NCI-H2029 treated with DMSO at 0.1 percent for 48 hours (cell line): ENCODE measurements at regions not wholly inside any gene's neighbourhood (a gene's known extent, or its start where the extent isn't known, plus 50 kb on each side); places are given as distances from the start of the nearest gene placed in this dataset.

Experiments
- DNase-seq: peaks from one replicate; lab custom pipeline; 2025; lab: John Stamatoyannopoulos, UW

DNA sequence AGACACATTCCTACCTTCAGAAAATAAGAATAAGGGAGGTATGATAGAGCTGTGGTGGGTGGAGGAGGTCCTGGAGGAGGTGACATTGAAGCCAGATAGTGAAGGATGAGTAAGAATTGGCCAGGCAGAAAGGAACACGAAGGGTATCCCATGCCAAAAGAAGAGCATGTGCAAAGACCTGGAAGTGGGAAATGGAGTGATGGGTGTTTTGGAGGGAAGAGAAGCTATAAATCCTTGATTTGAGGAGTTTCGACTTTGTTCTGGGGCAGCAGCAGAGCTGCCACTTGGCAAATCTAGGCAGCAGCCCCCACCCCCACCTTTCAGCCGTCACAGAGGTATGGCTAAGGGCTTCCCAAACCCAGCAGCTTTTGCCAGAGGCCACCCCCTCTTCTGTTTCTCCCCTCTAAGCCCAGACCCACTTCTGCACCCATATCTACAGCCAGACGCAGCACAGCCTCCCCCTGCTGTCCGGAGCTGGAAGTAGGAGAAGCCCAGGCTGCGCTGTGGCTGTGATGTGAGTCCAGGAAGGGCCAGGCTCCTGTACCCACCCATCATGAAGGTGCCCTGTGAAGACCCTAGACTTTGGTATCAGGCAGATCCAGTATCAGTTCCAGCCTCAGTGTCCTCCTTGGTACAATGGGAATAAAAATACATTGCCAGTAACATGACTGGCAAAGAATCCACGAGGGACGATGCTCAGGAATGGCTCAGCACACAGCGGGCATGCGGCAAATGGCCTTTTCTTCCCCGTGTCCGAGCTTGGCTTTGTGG is 188.7 kb upstream of the LINGO1 start:
- no peak for DNase-seq

DNA sequence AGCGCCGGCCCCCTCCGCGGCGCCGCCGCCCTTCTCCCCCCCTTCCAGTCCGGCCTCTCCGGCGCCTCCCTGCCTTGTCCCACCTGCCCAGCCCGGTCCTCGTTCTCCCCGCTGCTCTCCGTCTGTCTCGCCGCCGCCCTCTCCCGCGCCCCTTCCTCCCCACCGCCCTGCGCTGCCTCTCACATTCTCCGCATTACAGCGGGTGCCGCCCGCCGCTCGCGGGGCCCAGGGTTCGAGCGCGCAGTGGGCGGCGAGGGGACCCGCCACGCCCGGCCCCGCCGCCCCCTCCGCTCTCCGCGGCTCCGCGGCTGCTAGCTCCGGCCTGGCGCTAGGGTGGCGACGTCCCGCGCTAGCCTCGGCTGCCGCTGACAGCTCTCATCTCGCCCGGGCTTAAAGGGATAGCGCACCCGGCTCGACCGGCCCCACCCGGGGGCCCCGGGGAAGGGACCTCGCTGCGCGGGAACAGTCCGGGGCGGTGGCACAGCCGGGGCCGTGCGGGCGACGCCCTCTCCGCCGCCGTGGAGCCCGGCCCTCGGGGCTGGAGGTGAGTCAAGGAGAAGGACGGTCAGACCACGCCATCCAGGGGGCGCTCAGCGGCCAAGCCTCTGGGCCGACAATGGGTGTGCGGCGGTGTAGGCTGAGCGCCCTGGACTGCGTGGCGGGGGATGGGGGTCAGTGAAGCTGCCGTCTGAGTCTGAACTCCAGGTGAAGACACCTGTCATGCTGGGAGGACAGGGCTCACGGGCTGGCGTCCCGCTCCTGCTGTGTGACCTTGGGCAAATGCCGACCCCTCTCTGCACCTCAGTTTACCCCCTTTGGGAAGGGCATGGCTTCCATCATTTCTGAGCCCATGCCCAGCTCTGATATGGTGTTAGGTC is 187.4 kb upstream of the LINGO1 start:
- DNase-seq: no peak

DNA sequence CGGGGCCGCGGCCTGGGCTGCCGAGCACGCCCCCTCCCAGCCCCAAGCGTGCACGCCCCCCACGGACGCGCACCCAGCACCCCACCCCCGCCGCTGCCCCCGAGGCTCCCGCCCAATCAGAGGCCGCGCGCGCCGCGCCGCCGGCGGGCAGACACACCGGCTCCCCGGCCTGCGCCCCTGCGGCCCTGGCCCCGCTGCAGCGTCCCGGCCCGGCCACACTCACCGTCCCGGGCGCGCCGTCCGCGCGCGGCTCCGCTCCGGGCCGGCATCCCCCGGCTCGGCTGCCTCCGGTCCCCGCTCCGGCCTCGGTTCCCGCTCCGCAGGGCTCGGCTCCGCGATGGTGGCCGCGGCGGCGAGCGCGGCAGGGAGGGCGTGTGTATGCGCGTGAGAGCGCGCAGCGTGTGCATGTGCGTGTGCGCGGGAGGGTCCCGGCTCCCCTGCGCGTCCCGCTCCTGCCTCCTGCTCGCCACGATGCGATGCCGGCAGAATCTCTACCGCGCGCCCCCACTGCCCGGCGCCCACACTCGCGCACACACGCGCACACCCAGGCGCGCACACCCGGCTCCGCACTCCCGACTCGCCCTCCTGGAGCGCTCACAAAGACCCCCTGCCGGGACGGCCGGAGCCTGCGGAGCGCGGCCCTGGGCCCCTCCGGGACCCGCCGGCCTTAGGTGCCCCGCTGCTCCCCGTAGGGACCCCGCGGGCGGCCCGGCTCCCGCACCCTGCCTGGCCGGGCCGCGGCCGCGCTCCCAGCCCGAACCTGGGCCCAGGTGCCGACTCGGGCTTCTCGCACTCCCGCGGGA is 186.5 kb upstream of the LINGO1 start:
- no peak for DNase-seq

DNA sequence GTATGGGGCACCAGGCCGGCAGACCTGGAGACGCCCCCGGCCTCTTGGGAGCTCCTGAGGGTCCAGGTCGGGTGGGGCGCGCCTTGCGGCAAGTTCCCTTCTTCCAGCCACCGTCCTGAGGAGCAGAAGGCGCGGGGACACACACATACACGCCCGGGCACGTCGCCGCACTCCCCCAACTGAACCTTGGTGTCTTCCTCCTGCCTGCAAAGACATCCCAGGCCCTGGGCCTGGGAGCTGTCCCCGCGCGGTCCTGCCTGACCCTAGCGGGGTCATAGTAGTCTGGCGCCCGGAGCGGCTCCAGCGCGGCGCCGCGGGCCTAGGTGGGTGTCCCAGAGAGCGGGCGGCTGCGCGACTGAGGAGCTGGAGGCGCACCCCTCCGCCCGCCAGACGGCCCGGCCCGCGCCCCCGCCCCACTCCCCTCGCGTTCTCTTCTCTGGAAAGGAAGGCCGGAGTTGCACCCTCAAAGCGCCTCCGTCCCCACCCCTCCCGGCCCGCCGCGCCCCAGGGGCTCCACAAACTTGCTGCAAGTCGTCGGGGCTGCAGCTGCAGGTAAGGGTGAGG is 185.9 kb upstream of the LINGO1 start:
- no peak for DNase-seq

DNA sequence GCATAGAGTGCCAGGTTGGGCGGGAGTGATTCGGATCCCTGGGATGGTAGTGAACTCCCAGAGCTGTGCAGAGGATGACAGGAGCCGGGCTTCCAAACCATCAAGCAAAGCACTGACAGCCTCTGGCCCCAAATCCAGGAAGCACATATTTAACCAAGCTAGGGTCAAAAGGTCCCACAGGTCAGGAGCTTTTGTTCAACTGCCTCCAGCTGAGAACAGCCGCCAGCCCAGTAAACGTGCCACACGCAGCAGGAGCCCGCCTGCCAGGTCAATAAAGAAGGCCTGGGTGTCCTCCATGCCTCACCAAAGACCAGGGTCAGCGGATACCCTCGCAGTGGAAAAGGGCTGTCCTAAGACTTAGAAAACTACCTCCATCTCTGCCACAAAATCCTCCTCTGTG is 184.7 kb upstream of the LINGO1 start:
- DNase-seq: no peak

DNA sequence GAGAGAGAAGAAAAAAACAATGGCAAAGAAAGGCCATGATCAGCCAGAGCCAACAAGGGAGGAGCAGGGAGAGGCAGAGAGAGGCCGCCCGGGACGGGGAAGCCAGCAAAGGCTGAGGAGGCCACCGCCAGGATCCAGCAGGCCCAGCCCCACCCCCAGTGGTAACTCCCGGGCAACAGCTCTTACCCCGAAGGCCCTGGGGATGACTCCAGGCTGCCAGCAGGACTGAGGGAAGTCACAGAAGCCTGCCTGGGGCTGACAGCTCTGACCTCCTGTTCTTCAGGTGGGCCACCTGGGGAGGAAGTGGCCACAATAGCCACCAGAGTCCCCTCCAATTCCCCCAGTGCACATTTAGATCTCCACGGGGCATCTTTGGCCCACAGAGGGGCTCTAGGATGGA is 184.3 kb upstream of the LINGO1 start:
- DNase-seq: no peak

DNA sequence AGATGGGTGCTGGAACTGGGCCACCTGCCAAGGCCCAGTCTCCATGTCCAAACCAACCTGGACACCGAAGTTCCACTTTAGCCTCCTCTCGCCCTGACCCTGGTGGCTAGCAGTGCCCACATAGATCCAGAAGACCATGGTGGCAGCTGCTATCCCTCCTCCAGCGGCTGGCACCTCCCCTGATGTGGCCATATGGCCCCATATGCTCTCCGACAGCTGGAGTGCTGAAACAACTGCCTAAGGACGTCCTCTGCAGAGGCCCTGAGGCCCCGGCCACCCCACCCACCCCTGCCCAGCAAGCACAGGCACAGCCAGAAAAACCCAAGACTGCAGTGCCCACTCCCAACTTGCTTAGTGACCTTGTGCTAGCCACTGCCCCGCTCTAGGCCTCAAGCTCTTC is 182.3 kb upstream of the LINGO1 start:
- no peak for DNase-seq

DNA sequence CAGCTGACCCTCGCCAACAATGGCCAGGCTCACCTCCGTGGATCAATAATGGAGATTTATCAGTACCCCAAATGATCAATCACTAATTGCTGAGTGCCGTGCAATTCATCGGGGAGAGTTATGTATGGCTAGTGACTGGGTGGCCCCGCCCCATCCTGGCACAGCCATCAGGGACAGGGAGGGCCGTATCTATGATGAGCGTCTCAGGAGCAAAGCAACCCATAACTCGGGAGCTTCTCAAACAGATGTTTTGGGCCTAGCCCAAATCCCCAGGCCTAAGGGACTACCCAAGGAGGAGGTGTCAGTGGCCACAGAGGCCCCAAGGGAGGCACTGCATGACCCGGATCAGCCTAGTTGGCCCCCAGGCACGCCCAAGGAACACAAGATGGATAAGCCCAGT is 180.0 kb upstream of the LINGO1 start:
- no peak for DNase-seq

DNA sequence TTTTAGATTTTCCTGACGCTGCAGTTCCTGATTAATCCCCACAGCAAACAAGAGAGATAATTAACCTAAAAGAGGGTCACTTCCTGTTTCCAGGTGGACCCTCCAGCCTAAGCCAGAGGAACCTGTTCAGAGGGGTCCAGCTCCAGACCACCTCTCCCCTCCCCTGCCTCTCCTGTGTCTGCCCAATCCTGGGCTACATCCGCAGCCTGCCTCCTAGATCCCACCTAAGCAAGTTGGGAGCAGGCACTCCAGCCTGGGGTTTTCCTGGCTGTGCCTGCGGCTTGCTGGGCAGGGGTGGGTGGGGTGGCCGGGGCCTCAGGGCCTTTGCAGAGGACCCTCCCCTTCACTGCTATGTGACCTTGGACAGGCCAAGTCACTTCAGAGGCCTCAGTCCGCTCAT is 178.6 kb upstream of the LINGO1 start:
- no peak for DNase-seq

DNA sequence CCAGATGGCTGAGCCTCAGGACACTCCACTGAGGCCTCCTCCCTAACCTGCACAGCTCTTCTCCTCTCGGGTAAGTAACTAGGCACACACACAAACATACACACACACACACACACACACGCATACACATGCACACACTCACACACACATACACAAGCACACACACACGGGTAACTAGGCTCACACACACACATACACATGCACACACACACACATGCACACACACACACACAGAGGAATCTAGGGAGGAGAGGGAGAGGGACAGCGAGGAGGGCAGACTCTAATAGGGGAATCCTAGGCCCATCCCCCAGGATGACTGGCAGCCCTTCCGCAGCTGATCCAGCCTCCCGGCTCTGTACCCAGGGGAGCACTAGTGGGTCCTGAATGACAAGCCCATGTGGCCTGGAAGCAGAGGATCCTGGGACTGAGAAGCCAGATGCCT is 177.4 kb upstream of the LINGO1 start:
- no peak for DNase-seq

DNA sequence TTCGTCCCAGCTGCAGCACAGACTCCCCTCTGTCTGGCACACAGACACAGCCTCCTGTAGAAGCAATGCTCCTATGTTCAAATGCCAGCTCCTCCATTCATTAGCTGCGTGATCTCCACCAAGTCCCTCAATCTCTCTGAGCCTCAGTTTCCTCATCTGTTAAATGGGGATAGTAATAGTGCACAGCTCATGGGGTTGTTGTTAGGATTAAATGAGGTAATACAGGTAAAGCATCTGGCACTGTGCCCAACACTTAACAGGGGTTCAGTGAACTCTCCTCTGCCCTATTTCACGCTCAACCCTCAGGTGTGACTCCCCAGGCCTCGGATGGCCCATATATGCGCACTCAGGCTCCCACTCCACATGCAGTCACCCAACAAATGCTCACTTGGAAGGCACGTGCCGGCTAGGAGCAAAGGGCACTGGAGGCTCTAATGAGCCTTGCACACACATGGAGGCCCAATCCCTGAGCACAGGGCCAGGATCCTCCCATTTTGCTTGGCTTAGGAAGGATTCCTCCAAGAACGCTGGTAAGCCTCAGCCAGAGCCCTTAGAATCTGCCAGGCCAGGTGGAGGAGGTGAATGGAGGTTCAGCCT is 176.0 kb upstream of the LINGO1 start:
- DNase-seq: no peak

DNA sequence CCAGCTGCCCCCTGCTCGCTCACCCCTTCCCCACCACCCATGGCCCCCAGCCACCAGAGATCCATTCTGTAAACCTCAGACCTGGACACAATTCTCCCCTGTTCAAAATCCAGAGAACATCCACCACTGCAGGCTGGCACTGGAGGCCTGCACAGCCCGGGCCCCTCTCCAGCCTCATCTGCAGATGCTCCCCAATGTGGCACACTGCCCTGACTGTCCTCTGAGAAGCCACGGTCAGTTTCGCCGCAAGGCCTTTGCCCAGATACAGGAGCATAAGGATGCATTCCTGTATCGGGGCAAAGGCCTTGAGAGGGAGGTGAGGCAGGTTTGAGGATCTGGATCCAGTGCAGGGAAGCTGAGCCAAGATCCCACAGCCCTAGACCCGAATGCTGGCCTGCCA is 175.4 kb upstream of the LINGO1 start:
- no peak for DNase-seq

DNA sequence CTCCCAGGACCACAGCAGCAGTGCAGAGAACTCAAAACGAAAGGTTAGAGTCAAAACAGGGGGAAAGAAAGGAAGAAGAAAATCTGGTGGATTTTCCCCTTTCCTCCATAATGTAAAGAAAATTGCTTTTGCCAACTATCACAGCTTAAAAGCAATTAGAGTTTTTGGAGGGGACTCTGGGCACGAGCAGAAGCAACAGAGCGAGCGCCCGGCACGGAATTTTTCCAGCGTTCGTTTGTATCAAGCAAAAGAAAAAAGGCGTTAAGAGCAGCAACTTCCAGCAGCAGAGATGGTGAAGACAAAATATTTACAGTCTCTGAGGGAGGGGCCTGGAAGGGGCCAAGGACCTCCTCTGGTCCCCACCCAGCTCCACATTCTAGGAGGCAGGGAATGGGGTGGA is 174.9 kb upstream of the LINGO1 start:
- no peak for DNase-seq

DNA sequence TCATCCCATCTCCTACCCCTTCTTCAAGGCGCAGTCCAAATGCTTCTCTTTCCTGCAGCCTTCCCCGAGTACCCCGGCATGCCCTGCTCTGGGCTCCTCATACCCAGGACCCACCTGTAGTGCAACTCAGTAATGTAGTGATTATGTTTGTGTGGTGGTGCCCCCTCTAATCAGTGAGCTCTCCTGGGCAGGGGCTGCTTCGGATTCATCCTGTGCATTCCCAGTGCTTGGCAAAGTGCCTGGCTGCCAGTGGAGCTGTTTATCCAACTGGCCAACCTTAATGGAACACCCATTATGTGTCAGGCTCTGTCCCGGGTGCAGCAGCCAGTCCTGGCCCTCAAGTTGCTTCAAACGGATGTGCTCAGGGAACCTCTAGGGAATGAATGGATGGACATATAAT is 174.4 kb upstream of the LINGO1 start:
- DNase-seq: no peak

DNA sequence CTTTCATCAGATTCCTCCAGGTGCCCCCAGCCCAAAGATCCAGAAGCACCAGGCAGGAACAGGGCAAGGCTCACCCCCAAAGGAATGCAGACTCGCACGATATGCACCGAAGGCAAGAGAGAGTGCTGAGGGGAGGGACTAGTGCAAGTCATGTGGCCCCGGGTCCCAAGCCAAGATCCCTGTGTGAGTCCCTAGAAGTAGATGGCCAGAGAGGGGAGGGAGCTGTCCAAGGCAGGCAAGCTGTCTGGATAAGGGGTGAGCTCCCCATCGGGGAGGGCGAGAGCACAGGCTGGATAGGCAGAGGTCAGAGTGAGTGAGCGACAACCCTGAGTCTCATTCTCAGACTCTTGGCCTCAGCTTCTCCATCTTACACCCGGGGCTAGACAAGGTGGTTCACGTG is 171.5 kb upstream of the LINGO1 start:
- DNase-seq: no peak

DNA sequence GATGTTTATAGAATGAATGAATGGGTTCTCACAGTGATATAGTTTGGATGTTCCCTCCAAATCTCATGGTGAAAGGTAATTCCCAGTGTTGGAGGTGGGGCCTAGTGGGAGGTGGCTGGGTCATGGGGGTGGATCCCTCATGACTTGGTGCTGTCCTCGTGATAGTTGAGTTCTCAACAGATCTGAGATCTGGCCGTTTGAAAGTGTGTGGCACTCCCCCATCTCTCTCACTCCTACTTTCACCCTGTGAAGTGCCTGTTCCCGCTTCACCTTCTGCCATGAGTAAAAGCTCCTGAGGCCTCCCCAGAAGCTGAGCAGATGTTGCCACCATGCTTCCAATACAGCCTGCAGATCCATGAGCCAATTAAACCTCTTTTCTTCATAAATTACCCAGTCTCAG is 170.8 kb upstream of the LINGO1 start:
- DNase-seq: no peak

DNA sequence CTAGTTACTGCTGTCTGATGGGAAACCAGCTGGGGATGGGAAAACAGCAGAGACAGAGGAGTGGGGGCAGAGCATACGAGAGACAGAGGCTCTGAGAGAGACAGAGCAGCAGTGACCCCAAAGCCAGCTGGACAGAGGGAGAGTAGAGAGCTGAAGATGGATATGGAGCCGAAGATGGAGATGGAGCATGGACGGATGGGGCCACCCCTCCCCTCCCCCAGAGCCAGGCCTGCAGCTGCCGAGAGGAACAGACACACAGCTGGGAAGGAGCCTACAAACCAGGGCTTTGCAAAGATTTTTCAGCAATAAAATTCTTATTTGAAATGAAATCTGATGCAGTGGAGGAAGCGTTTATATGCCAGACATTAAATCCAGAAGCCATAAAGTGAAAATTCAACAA is 167.6 kb upstream of the LINGO1 start:
- DNase-seq: no peak

DNA sequence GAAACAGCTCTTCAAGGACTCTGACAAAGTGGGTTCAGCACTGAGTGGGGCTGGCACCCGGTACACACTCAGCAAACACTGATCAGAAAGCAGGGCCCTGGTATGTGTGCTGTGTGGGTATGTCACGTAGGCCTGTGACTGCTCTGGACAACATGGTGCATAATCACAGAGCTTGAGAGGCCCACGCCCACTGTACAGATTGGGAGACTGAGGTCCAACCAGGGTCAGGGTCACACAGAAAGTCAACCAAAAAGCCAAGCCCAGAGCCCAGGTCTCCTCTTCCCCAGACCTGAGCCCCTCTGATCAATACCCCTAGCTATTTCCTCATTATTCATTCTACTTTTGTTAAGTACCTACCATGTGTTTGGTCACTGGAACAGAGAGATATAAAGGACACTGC is 166.1 kb upstream of the LINGO1 start:
- no peak for DNase-seq

DNA sequence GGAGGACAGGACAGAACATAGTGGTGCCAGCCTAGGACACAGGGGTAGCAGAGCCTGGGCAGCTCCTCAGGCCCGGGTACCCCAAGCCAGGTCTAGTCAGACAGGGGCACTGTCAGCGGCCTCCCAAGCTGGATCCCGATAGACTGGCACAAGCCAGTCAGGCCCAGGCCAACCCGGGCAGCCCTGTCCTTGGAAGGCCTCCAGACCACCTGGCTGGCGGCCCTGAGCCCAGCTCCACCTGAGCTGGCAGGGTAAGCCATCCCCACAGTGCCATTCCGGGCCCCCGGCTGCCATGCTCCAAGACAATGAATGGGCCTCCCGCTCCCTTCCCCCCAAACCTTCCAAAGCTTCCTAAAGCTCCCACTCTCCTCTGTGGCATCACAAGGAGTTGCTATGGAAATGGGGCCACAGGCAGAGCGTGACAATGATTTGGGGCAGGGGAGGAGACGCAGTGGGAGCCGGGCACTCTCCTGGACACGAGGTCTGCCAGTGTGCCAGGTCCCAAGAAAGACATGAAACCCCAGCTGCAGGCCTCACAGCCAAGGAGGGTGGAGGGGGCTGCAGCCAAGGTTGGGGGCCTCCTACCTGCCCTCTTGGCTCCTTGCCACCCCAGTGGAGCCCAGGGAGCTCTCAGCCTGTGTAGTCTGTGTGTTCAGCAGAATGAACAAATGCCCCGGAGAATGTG is 165.6 kb upstream of the LINGO1 start:
- no peak for DNase-seq

DNA sequence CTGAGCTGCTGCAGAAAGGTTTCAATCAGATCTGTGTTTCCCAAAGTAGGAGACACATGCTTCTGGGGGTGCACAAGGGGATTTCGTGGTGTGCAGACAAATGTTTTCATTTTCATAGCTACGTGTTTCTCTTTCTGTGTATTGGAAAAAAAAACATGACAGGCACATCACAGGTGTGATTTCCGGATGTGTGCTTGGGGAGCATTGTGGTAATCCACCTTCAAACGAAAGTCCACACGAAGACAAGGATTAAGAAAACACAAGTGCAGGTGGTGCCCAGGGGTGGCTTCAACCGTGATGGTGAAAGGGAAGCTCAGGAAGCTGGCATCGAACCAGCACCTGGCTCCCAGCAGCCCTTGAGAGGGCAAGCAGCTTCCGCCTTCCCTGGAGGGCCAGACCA is 164.6 kb upstream of the LINGO1 start:
- no peak for DNase-seq

DNA sequence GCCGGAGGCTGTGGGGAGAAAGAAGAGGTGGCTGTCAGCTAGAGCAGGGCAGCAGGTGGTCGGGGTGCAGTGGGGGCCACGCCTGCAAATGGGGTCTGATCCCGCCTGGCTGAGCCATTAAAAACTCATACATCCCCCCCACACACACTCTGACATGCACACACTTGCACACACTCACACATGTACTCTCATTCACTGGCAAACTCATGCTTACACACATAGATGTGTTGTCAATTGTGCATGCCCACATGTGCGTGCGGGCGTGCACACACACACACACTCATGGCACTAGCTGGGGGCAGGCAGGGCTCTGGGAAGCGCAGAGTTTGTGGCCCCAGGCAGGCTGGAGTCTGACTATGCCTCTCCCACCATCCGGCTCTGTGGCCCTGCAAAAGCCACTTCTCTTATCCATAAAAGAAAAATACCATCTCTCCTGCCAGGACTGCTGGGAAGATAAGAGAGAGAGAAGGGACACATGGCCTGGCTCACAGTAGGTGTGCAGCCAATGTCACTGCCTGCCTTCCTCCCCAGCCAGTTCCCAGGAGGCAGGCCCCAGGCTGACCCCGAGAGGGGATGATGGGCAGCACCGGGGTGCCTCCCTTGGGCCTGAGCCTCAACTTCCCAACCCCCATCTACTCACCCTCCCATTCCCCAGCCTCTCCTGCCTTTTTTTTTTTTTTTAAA is 163.5 kb upstream of the LINGO1 start:
- DNase-seq: no peak
